Mesothelial cell of epicardium (in vitro differentiated cells): ENCODE measurements at regions not wholly inside any gene's neighbourhood (a gene's known extent, or its start where the extent isn't known, plus 50 kb on each side); places are given as distances from the start of the nearest gene placed in this dataset.

ENCODE experiments used
- DNase-seq, 2 experiments: peaks; one replicate each; pipeline ENCODE4 v3.0.0; 2021; ENCODE audit warnings: low spot score in 2 of 2; ENCODE audit not compliant: unreplicated experiment in 2 of 2
- H3K27ac Mint-ChIP-seq: 2 replicates; pipeline ENCODE4 v1.8.0; 2021; ENCODE audit warnings: mixed read lengths
- H3K27me3 Mint-ChIP-seq: 2 replicates; pipeline ENCODE4 v1.8.0; 2021; ENCODE audit warnings: low read depth, mixed read lengths
- H3K36me3 Mint-ChIP-seq: 2 replicates; pipeline ENCODE4 v1.8.0; 2021; ENCODE audit warnings: mixed read lengths
- H3K4me1 Mint-ChIP-seq: 2 replicates; pipeline ENCODE4 v1.8.0; 2021; ENCODE audit warnings: mixed read lengths
- H3K4me3 Mint-ChIP-seq: 2 replicates; pipeline ENCODE4 v1.8.0; 2021; ENCODE audit warnings: mild to moderate bottlenecking, moderate library complexity, mixed read lengths
- H3K9me3 Mint-ChIP-seq: 2 replicates; pipeline ENCODE4 v1.8.0; 2021; ENCODE audit warnings: mixed read lengths
- TF ChIP-seq, protein P1 (sequence below): fragments of 200-600 bp; sonication (generic); IDR thresholded peaks from one replicate; pipeline ENCODE4 v1.5.0; 2021; ENCODE audit warnings: antibody characterized with exemption; ENCODE audit not compliant: unreplicated experiment

DNA sequence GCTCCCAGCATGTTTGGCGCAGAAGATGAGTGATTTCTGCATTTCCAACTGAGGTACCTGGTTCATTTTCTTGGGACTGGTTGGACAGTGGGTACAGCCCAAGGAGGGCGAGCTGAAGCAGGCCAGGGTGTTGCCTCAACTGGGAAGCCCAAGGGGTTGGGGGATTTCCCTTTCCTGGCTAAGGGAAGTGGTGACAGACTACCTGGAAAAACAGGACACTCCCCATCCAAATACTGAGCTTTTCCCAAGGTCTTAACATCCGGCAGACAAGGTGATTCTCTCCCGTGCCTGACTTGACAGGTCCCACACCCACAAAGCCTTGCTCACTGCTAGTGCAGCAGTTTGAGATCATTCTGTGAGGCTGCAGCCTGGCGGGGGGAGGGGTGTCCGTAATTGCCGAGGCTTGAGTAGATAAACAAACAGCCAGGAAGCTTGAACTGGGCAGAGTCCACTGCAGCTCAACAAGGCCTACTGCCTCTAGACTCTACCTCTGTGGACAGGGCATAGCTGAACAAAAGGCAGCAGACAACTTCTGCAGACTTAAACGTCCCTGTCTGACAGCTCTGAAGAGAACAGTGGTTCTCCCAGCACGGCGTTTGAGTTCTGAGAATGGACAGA, 307.7 kb upstream of the ARSJ start:
- Mint-ChIP-seq H3K9me3 (peaks cover 49% of the 10 kb centered on the region), H3K27ac (no peak overlapping the region), H3K4me1 (no peaks in the 10 kb centered on the region), H3K4me3 (no peak overlapping the region), H3K27me3 (no peaks in the 10 kb centered on the region), H3K36me3 (no peaks in the 10 kb centered on the region)
- TF ChIP-seq, protein P1, sequence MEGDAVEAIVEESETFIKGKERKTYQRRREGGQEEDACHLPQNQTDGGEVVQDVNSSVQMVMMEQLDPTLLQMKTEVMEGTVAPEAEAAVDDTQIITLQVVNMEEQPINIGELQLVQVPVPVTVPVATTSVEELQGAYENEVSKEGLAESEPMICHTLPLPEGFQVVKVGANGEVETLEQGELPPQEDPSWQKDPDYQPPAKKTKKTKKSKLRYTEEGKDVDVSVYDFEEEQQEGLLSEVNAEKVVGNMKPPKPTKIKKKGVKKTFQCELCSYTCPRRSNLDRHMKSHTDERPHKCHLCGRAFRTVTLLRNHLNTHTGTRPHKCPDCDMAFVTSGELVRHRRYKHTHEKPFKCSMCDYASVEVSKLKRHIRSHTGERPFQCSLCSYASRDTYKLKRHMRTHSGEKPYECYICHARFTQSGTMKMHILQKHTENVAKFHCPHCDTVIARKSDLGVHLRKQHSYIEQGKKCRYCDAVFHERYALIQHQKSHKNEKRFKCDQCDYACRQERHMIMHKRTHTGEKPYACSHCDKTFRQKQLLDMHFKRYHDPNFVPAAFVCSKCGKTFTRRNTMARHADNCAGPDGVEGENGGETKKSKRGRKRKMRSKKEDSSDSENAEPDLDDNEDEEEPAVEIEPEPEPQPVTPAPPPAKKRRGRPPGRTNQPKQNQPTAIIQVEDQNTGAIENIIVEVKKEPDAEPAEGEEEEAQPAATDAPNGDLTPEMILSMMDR: no peak
- no peak for DNase-seq

DNA sequence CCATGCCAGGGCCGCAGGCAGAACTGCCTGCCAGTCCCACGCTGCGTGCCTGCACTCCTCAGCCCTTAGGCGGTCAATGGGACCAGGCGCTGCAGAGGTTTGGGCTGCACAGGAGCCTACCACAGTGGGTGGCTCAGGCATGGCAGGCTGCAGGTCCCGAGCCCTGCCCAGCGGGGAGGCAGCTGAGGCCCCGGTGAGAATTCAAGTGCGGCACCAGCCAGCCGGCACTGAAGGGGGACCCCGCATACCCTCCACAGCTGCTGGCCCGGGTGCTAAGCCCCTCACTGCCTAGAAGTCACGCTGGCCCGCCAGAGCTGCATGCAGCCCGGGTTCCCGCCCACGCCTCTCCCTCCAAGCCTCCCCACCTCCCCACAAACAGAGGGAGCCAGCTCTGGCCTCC, 302.5 kb upstream of the UGT8 start:
- Mint-ChIP-seq H3K4me1 (no peaks in the 10 kb centered on the region), H3K27me3 (no peaks in the 10 kb centered on the region), H3K36me3 (peaks cover 5% of the 10 kb centered on the region), H3K4me3 (no peak overlapping the region), H3K9me3 (peaks cover 40% of the 10 kb centered on the region), H3K27ac (no peak overlapping the region)
- no peak for DNase-seq
- TF ChIP-seq, protein P1: no peak

DNA sequence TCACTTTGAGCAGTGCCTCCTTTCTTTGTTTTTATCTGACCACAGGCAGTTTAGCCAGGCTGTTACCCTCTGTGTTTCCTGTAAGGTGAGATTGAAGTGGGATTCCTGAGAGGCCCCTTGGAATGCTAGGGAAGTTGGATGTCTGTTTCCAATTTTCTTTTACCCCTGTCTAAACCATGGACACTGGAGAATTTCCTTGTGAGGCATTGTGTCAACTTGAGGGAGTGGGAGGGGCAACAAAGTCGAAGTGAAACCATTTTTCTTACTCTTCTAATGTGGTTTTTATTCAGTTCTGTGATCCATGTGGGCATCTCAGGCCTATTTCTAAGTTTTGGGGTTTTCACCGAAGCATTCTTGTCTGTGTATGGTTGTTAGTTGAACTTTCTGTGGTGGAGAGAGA, 296.1 kb upstream of the UGT8 start:
- Mint-ChIP-seq H3K27ac (no peak overlapping the region), H3K9me3 (peaks cover 15% of the 10 kb centered on the region), H3K4me3 (no peak overlapping the region), H3K4me1 (peaks cover 16% of the 10 kb centered on the region), H3K36me3 (peaks cover 3% of the 10 kb centered on the region), H3K27me3 (no peaks in the 10 kb centered on the region)
- no peak for DNase-seq
- TF ChIP-seq, protein P1: no peak

DNA sequence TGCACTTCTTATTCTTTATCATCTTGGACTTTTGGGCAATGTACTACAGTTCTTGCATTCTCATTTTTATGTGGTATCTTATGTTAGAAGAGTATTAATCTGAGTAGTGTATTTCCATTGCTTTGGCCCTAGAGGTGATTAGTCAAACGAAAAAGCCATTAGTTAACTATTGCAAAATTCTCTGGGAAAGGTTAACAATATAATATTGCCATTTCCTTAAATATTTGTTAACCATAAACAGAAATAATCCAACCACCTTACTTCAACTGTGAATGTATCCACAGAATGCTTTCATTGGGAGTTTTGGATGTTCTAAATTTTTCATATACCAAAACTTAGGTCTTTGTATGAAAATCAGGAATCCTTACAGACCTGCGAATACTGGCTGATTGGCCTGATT, 294.6 kb upstream of the UGT8 start:
- Mint-ChIP-seq H3K4me1 (peaks cover 16% of the 10 kb centered on the region), H3K27ac (no peak overlapping the region), H3K36me3 (peaks cover 3% of the 10 kb centered on the region), H3K4me3 (no peak overlapping the region), H3K27me3 (no peaks in the 10 kb centered on the region), H3K9me3 (peaks cover 15% of the 10 kb centered on the region)
- TF ChIP-seq, protein P1: no peak
- DNase-seq: no peak

GRCh38 chr4:114304567-114304966, 294.0 kb upstream of the UGT8 start:
- TF ChIP-seq, protein P1: no peak
- no peak overlapping the region for H3K27ac Mint-ChIP-seq

DNA sequence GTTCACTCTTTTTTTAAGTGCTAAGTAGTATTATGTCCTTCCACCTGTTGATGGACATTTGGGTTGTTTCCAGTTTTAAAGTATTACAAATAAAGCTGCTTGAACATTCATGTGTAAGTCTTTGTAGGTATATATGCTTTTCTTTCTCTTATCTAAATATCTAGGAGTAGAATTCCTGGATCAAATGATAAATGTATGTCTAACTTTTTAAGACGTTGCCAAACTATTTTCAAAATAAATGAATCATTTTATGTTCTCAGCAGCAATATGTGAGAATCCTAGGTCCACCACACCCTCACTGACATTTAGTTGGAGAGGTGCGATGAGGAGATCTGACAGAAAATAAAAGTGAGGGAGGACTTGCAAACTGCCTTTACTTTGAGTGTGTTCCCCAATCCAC, 291.7 kb upstream of the UGT8 start:
- TF ChIP-seq, protein P1: no peak
- H3K27ac Mint-ChIP-seq: no peak overlapping the region
- DNase-seq: no peak
- no peaks in the 10 kb centered on the region for H3K27me3 Mint-ChIP-seq
- H3K4me1 Mint-ChIP-seq: peaks cover 16% of the 10 kb centered on the region
- no peaks in the 10 kb centered on the region for H3K9me3 Mint-ChIP-seq
- H3K4me3 Mint-ChIP-seq: no peak overlapping the region
- no peaks in the 10 kb centered on the region for H3K36me3 Mint-ChIP-seq

More at GRCh38 chr4:114304567-114304966, 294.0 kb upstream of the UGT8 start:
- Mint-ChIP-seq H3K4me1 (peaks cover 16% of the 10 kb centered on the region), H3K4me3 (no peak overlapping the region), H3K36me3 (peaks cover 3% of the 10 kb centered on the region), H3K27me3 (no peaks in the 10 kb centered on the region), H3K9me3 (peaks cover 14% of the 10 kb centered on the region)
- no peak for DNase-seq
